Activated T-cell treated with anti-CD3 and anti-CD28 coated beads for 1 hour (primary cell): ENCODE measurements at regions not wholly inside any gene's neighbourhood (a gene's known extent, or its start where the extent isn't known, plus 50 kb on each side); places are given as distances from the start of the nearest gene placed in this dataset.

Source experiments
- DNase-seq: peaks from one replicate; pipeline ENCODE4 v3.0.0-alpha.2; 2020; ENCODE audit warnings: low read depth

DNA sequence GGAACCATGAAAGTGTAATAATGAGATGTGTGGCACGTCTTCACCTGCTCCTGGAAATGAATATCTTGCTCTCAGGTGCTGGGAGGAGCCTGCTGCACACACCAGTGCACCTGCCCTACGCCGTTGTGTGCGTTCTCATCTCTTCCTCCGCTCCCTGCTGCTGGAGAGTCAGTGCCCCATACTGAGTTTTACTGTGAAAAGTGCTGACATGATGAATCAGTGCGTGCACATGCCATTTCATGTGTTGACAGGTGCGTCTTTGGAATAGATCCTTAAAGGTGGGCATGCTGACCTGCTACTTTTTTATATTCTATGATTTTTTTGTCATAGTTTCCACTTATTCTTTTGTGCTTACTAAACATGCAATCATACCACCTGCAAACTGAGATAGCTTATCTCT is 1015.8 kb downstream of the BRD1 start:
- no peak for DNase-seq

GRCh38 chr22:48808038-48808960 is 1019.4 kb downstream of the BRD1 start:
- DNase-seq: no peak

DNA sequence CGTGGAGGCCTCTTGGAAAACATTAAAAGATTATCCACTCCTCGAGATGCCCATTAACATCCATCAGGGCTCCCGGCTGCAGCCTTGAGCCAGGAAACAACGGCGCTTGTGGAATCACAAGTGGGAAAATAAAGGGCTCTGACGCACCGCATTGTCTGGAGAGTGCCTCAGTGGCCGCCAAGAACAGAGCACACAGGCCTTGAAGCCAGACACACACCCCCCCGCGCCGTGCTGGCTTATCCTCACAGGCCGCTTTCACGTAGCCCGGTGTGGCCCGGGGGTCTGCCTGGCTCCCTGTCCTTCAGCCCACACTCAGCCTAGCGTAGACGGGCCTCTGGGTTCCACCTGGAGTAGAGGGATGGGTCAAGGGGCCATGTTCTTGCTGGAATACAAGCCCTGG is 1020.5 kb downstream of the BRD1 start:
- DNase-seq: no peak

- DNase-seq: no peak
Measured at GRCh38 chr22:48806227-48806781, 1021.4 kb downstream of the BRD1 start.

- no peak for DNase-seq
Measured at GRCh38 chr22:48805516-48805915, 1022.2 kb downstream of the BRD1 start.

- DNase-seq: no peak
Measured at GRCh38 chr22:48804811-48805301, 1022.8 kb downstream of the BRD1 start.

DNA sequence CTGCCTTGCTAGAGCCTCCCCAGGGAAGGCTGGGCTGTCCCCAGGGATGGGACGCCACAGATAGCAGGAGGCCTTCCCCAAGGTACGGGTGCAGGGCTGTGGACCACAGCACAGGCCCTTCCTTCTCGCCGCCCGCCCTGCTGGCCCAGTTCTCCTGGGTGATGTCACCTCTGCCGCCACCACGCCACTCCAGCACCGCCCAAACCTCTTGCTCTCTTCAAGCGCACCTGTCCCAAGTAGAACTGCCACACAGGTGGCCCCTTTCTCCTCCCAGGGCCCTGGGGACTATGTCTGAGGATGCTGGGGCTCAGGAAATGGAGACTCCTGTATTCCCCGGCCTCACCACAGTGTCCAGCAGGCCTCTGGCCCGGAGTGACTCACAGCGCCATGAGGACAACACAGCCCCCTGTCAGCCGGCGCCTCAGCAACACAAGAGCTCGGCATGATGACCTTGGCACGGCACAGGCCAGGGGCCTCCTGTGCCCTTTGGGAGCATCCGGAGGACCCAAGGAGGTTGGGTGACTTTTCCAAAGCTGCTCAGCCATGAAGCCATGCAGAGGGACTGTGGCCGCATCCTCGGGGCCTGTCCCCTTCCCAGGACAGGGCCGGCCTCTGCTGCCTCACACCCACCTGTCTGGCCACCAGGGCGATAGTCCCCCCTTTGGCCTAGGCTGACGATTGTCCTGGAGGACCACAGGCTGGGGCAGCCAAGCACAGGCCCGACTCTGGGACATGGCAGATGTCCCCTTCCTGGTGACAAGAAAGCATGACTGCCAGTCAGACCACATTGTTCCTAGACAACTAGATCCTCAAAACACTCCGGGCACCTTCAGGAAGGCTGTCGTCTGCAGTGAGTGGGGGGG is 1023.5 kb downstream of the BRD1 start:
- no peak for DNase-seq

DNA sequence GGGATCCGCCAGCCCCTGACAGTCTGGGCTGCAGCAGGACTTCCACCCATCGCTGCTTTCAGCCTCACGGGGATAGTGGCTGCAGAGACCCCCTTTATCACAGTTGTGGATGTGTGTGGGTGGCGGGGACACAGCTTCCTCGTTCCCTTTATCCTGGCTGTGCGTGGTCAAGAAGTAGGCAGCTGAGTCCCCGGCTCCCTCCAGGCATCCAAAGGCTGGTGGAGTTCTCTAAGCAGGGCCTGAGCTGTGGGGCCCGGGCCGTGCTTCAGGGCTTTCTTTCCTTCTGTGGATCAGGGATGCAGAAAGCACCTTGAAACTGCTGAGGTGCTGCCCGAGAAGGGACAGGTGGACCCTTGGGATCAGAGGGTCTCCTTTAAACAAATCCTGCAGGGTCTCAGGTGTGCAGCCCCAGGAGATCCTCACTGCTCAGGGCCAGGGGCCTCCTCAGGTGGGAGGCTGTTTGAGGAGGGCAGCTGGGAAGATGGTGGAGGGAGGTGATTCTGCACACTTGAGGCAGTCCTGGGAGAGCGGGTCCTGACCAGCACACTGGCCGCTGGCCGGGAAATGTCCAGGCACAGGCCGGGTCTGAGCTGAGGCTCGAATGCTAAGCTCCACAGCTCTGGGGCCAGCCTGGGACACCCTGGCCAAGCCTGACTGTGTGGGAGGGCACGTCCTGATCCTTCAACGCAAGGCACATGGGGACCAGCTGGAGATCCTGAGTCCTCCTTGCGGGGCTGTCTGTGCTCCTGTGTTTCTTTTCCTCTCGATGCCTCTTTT is 1024.3 kb downstream of the BRD1 start:
- no peak for DNase-seq

DNA sequence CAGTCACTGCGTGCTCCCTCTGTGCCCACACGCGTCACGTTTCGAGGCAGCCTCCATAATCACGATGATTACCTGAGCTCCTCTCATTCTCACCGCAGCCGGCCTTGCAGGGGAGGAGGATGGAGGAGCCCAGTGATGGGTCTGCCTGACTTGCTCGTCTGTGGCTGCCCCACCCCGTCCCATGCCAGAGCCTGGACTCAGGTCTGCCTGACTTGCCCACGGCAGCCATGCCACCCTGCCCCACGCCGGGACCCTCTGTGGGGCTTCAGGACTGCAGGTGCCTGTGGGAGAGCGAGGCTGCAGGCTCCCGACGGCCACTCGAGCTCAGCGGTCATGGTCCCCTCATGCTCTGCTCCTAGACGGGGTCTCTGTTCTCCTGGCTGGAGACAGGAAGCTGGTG is 1025.1 kb downstream of the BRD1 start:
- no peak for DNase-seq

DNA sequence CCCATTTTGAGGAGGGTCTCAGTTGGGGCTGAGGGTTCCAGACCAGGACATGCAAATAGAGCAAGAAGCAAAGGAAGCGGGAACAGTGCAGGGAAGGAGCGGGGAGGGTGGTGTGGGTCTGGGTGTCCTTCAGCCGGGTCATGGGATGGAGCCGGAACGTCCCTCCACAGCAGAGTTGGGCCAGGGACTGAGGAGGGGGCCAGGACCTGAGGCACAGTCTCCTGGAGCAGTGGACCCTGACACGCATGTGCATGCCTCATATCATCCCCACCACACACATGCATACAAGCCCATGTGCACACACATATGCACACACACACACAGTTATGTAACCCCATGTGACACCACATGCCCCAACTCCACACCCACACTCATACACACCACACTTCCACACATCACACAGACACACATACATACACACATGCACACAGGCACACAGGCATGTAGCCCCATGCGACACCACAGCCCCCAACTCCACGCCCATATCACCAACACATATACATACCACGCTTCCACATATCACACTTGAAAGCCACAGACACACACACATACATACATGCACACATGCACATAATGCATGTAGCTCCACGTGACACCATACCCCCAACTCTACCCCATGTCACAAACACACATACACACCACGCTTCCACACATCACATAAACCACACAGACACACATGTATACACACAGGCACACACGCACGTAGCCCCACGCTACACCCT is 1026.6 kb downstream of the BRD1 start:
- no peak for DNase-seq

- DNase-seq: no peak
Measured at GRCh38 chr22:48800036-48800885, 1027.4 kb downstream of the BRD1 start.

DNA sequence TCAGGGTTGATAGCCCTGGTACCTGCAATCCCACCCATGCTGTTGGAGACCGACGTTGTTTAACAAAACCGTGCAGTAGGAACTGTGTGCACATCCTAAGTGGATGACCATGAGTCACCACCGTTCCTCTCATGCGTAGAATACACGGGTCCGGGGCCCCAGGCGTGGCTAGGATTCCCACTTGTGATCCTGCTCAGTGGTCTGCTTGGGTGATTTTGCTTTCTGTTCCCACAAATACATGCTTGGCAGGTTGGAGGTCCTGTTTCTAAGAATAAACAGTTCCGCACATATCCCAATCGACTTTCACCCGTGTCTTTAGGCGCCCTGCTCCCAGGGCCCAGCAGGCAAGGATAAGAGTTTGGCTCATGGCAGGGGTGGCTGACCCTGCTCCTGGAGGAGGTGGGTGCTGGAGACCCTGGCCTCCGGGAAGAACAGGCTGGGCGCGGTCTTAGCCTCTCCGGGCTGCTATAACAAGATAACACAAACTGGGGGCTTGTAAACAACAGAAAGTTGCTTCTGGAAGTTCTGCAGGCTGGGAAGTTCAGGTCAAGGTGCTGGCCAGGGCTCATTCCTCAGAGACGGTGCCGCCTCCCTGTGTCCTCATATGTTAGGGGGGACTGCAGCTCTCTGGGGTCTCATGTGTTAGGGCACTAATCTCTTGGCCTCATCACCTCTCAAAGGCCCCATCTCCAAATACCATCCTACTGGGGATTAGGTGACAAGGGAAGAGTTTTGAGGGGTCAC is 1028.3 kb downstream of the BRD1 start:
- no peak for DNase-seq

GRCh38 chr22:48798281-48799226 is 1029.1 kb downstream of the BRD1 start:
- no peak for DNase-seq

GRCh38 chr22:48797731-48798130 is 1029.9 kb downstream of the BRD1 start:
- DNase-seq: no peak

DNA sequence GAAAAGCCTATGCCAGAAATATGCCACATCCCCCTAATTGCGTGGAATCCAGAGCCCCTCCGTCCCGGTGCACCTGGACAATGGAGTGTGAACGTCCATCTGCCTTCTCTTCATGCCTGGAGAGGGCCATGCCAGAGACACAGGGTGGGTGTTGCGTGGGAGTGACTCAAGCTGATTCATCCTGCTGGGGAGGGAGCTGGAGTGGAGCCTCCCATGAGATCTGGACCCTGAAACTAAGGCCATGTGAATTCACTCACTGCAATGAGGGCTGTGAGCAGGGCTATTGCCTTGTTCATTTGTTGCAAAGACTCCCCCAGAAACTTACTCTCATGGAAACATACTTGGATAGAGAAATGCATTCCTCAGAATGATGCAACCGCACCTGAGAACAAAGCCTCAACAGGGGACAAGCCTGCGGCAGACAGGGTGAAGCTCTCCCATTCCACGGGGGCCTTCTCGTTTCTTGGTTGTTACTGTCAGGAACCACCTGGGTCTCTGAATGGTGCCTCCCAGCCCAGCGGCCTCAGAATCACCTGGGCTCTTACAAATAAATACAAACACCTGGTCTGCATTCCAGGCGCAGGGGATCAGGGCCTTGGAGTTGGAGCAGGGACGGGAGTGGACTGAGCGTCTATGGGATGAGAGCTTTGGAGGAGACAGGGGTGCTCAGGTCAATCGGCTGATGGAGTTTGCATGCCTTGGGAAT is 1031.2 kb downstream of the BRD1 start:
- no peak for DNase-seq

DNA sequence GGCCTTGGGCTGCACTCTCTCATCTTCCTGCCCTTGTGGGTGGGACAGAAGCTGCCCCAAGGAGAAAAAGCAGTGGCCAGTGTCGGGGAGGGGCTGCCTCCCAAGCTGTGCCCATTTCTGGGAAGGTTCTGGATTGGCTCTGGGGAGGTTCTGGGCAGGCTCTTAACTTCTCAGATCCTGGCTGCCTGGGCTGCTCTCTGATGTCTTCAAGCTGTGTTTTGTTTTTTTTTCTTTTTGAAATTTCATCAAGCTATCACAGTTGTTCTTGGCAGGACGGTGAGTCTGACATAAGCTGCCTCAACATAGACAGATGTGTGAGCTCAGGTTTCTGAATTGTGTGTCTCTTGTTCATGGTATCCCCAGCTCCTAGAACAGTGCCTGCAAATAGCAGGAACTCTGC is 1032.0 kb downstream of the BRD1 start:
- no peak for DNase-seq

GRCh38 chr22:48794906-48795305 is 1032.8 kb downstream of the BRD1 start:
- DNase-seq: no peak

DNA sequence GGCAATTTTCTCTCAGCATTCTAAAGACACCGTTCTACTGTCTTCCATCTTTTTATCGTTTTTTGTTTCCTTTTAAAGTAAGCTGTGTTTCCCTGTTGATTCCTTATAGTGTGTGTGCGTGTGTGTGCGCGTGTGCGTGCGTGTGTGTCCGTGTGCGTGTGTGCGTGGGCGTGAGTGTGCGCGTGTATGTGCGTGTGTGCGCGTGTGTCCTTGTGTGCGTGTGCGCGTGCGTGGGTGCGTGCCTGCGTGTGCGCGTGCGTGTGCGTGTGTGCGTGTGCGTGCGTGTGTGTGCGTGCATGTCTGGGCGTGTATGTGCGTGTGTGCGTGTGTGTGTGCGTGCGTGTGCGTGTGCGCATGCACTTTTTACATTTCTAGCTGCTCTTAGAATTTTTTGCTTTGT is 1033.7 kb downstream of the BRD1 start:
- no peak for DNase-seq
